ENCODE measurements at regions not wholly inside any gene's neighbourhood (a gene's known extent, or its start where the extent isn't known, plus 50 kb on each side); places are given as distances from the start of the nearest gene placed in this dataset.

DNA sequence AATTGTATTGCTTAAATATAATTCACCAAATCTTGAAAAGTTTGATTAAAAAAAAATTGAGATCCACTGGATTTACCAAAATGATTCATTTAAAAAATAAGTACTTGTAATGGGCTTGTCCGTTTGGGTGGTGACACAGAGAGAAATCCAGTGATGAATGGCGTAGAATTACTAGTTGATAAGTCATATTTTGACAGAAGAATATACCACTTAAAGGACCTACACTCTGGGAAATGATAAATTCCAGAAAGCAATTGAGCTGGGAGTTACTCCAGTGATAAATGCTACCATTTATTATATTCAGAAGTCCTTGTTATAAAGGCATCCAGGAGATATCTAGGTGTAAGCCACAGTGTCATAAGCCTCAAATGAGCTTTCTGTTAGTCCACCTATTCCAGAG, 141.8 kb upstream of the CFAP20DC start:
- H3K4me3 ChIP-seq (replicated peaks; ENCODE audit: insufficient read depth, low read length): no peak overlapping the region
- DNase-seq (ENCODE audit: low read depth in 1 of 2, low spot score in 1 of 2): no peak
- H3K27ac ChIP-seq (replicated peaks): no peak overlapping the region
- TF ChIP-seq POLR2AphosphoS5 (IDR thresholded peaks at IDR 0.05; ENCODE audit: low read depth) (no peak), GABPA (IDR thresholded peaks at IDR 0.05; ENCODE audit: low read depth) (no peak), SPI1 (IDR thresholded peaks at IDR 0.05; ENCODE audit: borderline replicate concordance, low read depth) (no peak)
- TF ChIP-seq, protein P1, sequence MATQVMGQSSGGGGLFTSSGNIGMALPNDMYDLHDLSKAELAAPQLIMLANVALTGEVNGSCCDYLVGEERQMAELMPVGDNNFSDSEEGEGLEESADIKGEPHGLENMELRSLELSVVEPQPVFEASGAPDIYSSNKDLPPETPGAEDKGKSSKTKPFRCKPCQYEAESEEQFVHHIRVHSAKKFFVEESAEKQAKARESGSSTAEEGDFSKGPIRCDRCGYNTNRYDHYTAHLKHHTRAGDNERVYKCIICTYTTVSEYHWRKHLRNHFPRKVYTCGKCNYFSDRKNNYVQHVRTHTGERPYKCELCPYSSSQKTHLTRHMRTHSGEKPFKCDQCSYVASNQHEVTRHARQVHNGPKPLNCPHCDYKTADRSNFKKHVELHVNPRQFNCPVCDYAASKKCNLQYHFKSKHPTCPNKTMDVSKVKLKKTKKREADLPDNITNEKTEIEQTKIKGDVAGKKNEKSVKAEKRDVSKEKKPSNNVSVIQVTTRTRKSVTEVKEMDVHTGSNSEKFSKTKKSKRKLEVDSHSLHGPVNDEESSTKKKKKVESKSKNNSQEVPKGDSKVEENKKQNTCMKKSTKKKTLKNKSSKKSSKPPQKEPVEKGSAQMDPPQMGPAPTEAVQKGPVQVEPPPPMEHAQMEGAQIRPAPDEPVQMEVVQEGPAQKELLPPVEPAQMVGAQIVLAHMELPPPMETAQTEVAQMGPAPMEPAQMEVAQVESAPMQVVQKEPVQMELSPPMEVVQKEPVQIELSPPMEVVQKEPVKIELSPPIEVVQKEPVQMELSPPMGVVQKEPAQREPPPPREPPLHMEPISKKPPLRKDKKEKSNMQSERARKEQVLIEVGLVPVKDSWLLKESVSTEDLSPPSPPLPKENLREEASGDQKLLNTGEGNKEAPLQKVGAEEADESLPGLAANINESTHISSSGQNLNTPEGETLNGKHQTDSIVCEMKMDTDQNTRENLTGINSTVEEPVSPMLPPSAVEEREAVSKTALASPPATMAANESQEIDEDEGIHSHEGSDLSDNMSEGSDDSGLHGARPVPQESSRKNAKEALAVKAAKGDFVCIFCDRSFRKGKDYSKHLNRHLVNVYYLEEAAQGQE (IDR thresholded peaks at IDR 0.05; ENCODE audit: insufficient replicate concordance, low read depth): no peak
- TF ChIP-seq, protein P2, sequence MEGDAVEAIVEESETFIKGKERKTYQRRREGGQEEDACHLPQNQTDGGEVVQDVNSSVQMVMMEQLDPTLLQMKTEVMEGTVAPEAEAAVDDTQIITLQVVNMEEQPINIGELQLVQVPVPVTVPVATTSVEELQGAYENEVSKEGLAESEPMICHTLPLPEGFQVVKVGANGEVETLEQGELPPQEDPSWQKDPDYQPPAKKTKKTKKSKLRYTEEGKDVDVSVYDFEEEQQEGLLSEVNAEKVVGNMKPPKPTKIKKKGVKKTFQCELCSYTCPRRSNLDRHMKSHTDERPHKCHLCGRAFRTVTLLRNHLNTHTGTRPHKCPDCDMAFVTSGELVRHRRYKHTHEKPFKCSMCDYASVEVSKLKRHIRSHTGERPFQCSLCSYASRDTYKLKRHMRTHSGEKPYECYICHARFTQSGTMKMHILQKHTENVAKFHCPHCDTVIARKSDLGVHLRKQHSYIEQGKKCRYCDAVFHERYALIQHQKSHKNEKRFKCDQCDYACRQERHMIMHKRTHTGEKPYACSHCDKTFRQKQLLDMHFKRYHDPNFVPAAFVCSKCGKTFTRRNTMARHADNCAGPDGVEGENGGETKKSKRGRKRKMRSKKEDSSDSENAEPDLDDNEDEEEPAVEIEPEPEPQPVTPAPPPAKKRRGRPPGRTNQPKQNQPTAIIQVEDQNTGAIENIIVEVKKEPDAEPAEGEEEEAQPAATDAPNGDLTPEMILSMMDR (IDR thresholded peaks at IDR 0.05; ENCODE audit: insufficient read depth, low read length): no peak
- no peaks in the 10 kb centered on the region for H3K27me3 ChIP-seq (ENCODE audit: insufficient read depth, poor library complexity, severe bottlenecking)

DNA sequence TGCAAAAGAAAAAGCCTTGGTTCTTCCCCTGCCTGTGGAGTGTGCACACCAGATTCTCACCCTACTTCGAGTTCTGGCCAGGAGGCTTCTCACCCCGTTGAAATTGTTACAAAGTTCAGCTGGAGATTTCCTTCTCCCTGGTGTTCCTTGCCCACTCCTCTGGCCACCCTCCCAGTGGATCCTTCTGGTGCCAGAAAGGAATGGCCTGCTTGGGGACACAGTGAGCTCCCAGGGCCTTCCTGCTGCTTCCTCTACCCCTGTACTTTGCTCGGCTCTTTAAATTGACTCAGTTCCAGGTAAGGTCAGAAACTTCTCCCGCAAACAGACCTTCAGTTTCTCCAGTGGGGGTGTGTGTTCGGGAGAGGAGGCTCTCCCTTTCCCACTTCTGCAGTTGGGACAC, 140.1 kb upstream of the CFAP20DC start:
- TF ChIP-seq SPI1 (IDR thresholded peaks at IDR 0.05; ENCODE audit: borderline replicate concordance, low read depth): no peak
- TF ChIP-seq, protein P1 (IDR thresholded peaks at IDR 0.05; ENCODE audit: insufficient replicate concordance, low read depth): no peak
- TF ChIP-seq POLR2AphosphoS5 (IDR thresholded peaks at IDR 0.05; ENCODE audit: low read depth): no peak
- no peak for TF ChIP-seq GABPA (IDR thresholded peaks at IDR 0.05; ENCODE audit: low read depth)
- TF ChIP-seq, protein P2 (IDR thresholded peaks at IDR 0.05; ENCODE audit: insufficient read depth, low read length): no peak
- DNase-seq (ENCODE audit: low read depth in 1 of 2, low spot score in 1 of 2): no peak
- Histone ChIP-seq H3K27me3 (ENCODE audit: insufficient read depth, poor library complexity, severe bottlenecking) (no peaks in the 10 kb centered on the region), H3K27ac (replicated peaks) (no peak overlapping the region), H3K4me3 (replicated peaks; ENCODE audit: insufficient read depth, low read length) (no peak overlapping the region)

DNA sequence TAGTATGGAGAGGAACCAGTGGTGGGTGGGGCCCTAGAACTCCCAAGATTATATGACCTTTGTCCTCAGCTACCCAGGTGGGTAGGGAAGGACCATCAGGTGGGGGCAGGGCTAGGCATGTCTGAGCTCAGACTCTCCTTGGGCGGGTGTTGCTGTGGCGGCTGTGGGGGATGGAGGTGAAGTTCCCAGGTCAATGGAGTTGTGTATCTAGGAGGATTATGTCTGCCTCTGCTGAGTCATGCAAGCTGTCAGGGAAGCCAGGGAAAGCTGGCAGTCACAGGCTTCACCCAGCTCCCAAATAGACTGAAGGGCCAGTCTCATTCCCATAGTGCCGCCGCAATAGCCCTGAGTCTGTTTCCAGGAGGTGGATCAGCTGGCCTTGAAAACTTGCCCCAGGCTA, 139.7 kb upstream of the CFAP20DC start:
- Histone ChIP-seq H3K27me3 (ENCODE audit: insufficient read depth, poor library complexity, severe bottlenecking) (no peaks in the 10 kb centered on the region), H3K27ac (replicated peaks) (no peak overlapping the region), H3K4me3 (replicated peaks; ENCODE audit: insufficient read depth, low read length) (no peak overlapping the region)
- no peak for TF ChIP-seq GABPA (IDR thresholded peaks at IDR 0.05; ENCODE audit: low read depth)
- TF ChIP-seq SPI1 (IDR thresholded peaks at IDR 0.05; ENCODE audit: borderline replicate concordance, low read depth): no peak
- TF ChIP-seq, protein P1 (IDR thresholded peaks at IDR 0.05; ENCODE audit: insufficient replicate concordance, low read depth): no peak
- TF ChIP-seq, protein P2 (IDR thresholded peaks at IDR 0.05; ENCODE audit: insufficient read depth, low read length): no peak
- TF ChIP-seq POLR2AphosphoS5 (IDR thresholded peaks at IDR 0.05; ENCODE audit: low read depth): no peak
- no peak for DNase-seq (ENCODE audit: low read depth in 1 of 2, low spot score in 1 of 2)

Data from HL-60 (cell line).